Osteoblast (primary cell): ENCODE measurements at regions not wholly inside any gene's neighbourhood (a gene's known extent, or its start where the extent isn't known, plus 50 kb on each side); places are given as distances from the start of the nearest gene placed in this dataset.

ENCODE experiments used
- DNase-seq: peaks from one replicate; pipeline ENCODE4 v3.0.0; 2011; ENCODE audit warnings: low spot score, mixed read lengths; ENCODE audit not compliant: insufficient read length; ENCODE audit errors: missing footprints
- H2AFZ ChIP-seq: 2 replicates; pipeline ENCODE4 v1.6.0; 2011; ENCODE audit warnings: mild to moderate bottlenecking, low read length
- H3K27ac ChIP-seq: 2 replicates; pipeline ENCODE4 v1.5.1; 2011; ENCODE audit warnings: mild to moderate bottlenecking, low read depth, low read length, moderate library complexity
- H3K27me3 ChIP-seq: 2 replicates; pipeline ENCODE4 v1.6.0; 2012; ENCODE audit warnings: mild to moderate bottlenecking, control low read depth, inconsistent platforms, low read length, moderate library complexity; ENCODE audit not compliant: insufficient read depth
- H3K36me3 ChIP-seq: 2 replicates; pipeline ENCODE4 v1.5.1; 2011; ENCODE audit warnings: mild to moderate bottlenecking, low read length, control low read depth, moderate library complexity; ENCODE audit not compliant: insufficient read depth
- H3K4me1 ChIP-seq: 2 replicates; pipeline ENCODE4 v1.5.1; 2011; ENCODE audit warnings: mild to moderate bottlenecking, low read length, control low read depth, moderate library complexity; ENCODE audit not compliant: insufficient read depth
- H3K4me2 ChIP-seq: 2 replicates; pipeline ENCODE4 v1.6.0; 2011; ENCODE audit warnings: mild to moderate bottlenecking, low read length; ENCODE audit not compliant: insufficient read depth
- H3K4me3 ChIP-seq: fragments of 200-600 bp; sonication (generic); 3 replicates; pipeline ENCODE4 v1.5.1; 2012; ENCODE audit warnings: mild to moderate bottlenecking, low read length, inconsistent platforms; ENCODE audit not compliant: insufficient read depth
- H3K79me2 ChIP-seq: 2 replicates; pipeline ENCODE4 v1.6.0; 2012; ENCODE audit warnings: mild to moderate bottlenecking, low read length, control low read depth, inconsistent platforms; ENCODE audit not compliant: insufficient read depth
- H3K9me3 ChIP-seq: 2 replicates; pipeline ENCODE4 v1.5.1; 2011; ENCODE audit warnings: low read depth, low read length, control low read depth
- H4K20me1 ChIP-seq: 2 replicates; pipeline ENCODE4 v1.6.0; 2012; ENCODE audit warnings: mild to moderate bottlenecking, low read length, control low read depth; ENCODE audit not compliant: insufficient read depth
- TF ChIP-seq, protein P1 (sequence below): IDR thresholded peaks from 2 replicates; pipeline ENCODE4 v1.5.1; 2011; ENCODE audit warnings: mild to moderate bottlenecking, low read depth, low read length, moderate library complexity; ENCODE audit errors: extremely low read depth

DNA sequence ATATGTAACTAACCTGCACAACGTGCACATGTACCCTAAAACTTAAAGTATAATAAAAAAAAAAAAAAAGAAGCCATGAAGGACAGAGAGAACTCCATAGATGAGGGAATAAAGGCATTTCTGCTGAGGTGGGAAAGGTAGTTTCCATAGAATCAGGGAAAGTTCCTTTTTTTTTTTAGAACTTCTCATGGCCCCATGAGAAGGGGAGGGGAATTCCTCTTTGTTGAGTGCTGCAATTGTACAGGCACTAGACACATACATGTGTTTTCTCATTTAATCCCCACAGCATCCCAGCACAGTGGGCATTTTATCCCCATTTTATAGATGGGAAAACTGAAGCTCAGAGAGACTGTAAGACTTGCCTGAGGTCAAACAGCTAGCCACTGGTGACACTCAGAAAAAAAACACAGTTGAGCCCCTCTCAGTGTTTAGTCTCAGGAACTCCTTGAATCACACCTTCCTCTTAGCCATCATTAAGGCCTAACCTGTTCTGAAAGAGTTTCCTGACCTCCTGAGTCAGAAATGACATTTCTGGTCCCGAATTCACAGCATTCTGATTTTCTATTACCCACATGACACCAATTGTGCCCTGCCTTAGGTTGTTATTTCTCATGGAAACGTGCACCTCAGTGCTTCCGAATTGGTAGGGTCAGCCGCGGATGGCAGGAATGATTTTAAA, 189.3 kb upstream of the G2E3 start:
- H3K36me3 ChIP-seq = no peaks in the 10 kb centered on the region
- H3K27me3 ChIP-seq = peaks cover 3% of the 10 kb centered on the region
- H3K27ac ChIP-seq = no peak overlapping the region
- H3K79me2 ChIP-seq = no peaks in the 10 kb centered on the region
- H3K4me3 ChIP-seq = no peak overlapping the region
- H3K9me3 ChIP-seq = no peaks in the 10 kb centered on the region
- TF ChIP-seq, protein P1, sequence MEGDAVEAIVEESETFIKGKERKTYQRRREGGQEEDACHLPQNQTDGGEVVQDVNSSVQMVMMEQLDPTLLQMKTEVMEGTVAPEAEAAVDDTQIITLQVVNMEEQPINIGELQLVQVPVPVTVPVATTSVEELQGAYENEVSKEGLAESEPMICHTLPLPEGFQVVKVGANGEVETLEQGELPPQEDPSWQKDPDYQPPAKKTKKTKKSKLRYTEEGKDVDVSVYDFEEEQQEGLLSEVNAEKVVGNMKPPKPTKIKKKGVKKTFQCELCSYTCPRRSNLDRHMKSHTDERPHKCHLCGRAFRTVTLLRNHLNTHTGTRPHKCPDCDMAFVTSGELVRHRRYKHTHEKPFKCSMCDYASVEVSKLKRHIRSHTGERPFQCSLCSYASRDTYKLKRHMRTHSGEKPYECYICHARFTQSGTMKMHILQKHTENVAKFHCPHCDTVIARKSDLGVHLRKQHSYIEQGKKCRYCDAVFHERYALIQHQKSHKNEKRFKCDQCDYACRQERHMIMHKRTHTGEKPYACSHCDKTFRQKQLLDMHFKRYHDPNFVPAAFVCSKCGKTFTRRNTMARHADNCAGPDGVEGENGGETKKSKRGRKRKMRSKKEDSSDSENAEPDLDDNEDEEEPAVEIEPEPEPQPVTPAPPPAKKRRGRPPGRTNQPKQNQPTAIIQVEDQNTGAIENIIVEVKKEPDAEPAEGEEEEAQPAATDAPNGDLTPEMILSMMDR = no peak
- DNase-seq = no peak
- H3K4me1 ChIP-seq = no peaks in the 10 kb centered on the region
- no peaks in the 10 kb centered on the region for H4K20me1 ChIP-seq
- H2AFZ ChIP-seq = no peak overlapping the region
- H3K4me2 ChIP-seq = no peak overlapping the region

- peak; percentile 76 for DNase-seq
Observed at GRCh38 chr14:30373053-30373452, 185.9 kb upstream of the G2E3 start.

GRCh38 chr14:30373526-30373925, 185.4 kb upstream of the G2E3 start:
- Histone ChIP-seq H4K20me1 (no peaks in the 10 kb centered on the region), H3K9me3 (no peaks in the 10 kb centered on the region), H3K36me3 (no peaks in the 10 kb centered on the region), H3K27me3 (peaks cover 3% of the 10 kb centered on the region), H3K79me2 (no peaks in the 10 kb centered on the region), H2AFZ (no peak overlapping the region), H3K4me3 (no peak overlapping the region), H3K4me1 (no peaks in the 10 kb centered on the region), H3K4me2 (no peak overlapping the region), H3K27ac (no peak overlapping the region)
- DNase-seq = peak; percentile 58
- TF ChIP-seq, protein P1 = no peak

More at GRCh38 chr14:30373053-30373452, 185.9 kb upstream of the G2E3 start:
- Histone ChIP-seq H4K20me1 (no peaks in the 10 kb centered on the region), H3K4me3 (no peak overlapping the region), H3K4me2 (no peak overlapping the region), H3K79me2 (no peaks in the 10 kb centered on the region), H3K4me1 (no peaks in the 10 kb centered on the region), H2AFZ (no peak overlapping the region), H3K9me3 (no peaks in the 10 kb centered on the region), H3K36me3 (no peaks in the 10 kb centered on the region), H3K27me3 (peaks cover 3% of the 10 kb centered on the region), H3K27ac (no peak overlapping the region)
- TF ChIP-seq, protein P1 = no peak

DNA sequence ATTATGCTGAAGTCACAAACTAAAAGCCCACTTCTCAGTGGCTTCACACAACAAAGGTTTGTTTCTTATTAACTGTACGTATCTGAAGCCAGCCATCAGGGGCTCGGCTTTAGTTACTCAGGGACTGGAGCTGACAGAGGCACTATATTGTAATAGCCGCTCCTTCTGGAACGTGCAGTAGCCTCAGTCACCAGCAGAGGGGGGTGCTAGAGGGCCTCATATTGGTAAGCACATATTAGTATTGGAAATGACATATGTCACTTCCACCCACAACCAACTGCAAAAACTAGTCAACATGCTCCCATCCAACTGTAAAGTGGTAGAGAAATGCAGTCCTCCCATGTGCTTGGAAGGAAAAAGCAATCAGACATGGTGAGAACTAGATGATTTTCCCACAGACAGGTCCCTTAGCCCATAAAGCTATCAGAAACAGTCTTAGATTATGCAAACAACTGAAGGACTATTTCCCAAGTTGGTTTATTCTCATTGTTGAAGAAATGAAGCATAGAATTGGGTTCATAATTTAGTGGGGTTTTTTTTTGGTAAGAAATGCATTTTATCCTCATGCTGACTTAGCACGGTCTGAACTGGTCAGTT, 183.6 kb upstream of the G2E3 start:
- peaks cover 5% of the 10 kb centered on the region for H3K27me3 ChIP-seq
- H3K27ac ChIP-seq = no peak overlapping the region
- no peak for DNase-seq
- no peaks in the 10 kb centered on the region for H3K36me3 ChIP-seq
- H3K4me3 ChIP-seq = no peak overlapping the region
- H3K4me2 ChIP-seq = peak overlapping the region; percentile 14
- H2AFZ ChIP-seq = no peak overlapping the region
- H3K9me3 ChIP-seq = no peaks in the 10 kb centered on the region
- no peaks in the 10 kb centered on the region for H3K4me1 ChIP-seq
- H3K79me2 ChIP-seq = no peaks in the 10 kb centered on the region
- H4K20me1 ChIP-seq = no peaks in the 10 kb centered on the region
- TF ChIP-seq, protein P1 = peak; percentile 93
